Upper lobe of left lung (tissue), 6 donors: ENCODE measurements at regions not wholly inside any gene's neighbourhood (a gene's known extent, or its start where the extent isn't known, plus 50 kb on each side); places are given as distances from the start of the nearest gene placed in this dataset.

Experiments used
- ATAC-seq, 2 donors: fragments of 200-7000 bp; cut with Tn5 transposase; one replicate each; pipeline ENCODE4 v1.9.1; 2022; ENCODE audit warnings: mild to moderate bottlenecking in 2 of 2, moderate library complexity in 2 of 2; ENCODE audit not compliant: low FRiP score in 2 of 2
- DNase-seq, 2 donors: peaks; one replicate each; pipeline ENCODE4 v3.0.0-alpha.2; 2019 to 2020
- H3K27ac ChIP-seq, 4 donors: fragments of 200-600 bp; sonication (generic); one replicate each; pipeline ENCODE4 v1.5.1; 2016 to 2019
- H3K27me3 ChIP-seq, 4 donors: fragments of 200-600 bp; sonication (generic); one replicate each; pipeline ENCODE4 v1.5.1; 2017 to 2019
- H3K36me3 ChIP-seq, 4 donors: fragments of 200-600 bp; sonication (generic); one replicate each; pipeline ENCODE4 v1.5.1; 2016 to 2019
- H3K4me1 ChIP-seq, 4 donors: fragments of 200-600 bp; sonication (generic); one replicate each; pipeline ENCODE4 v1.5.1; 2018 to 2019
- H3K4me3 ChIP-seq, 4 donors: fragments of 200-600 bp; sonication (generic); one replicate each; pipeline ENCODE4 v1.5.1; 2017 to 2019; ENCODE audit warnings: mild to moderate bottlenecking in 2 of 4, moderate library complexity in 1 of 4
- H3K9me3 ChIP-seq, 4 donors: fragments of 200-600 bp; sonication (generic); one replicate each; pipeline ENCODE4 v1.5.1; 2018 to 2019
- CTCF ChIP-seq, 6 experiments: fragments of 450-650 bp in 4 of 6; fragments of 200-600 bp in 2 of 6; sonication (generic) in 2 of 6; IDR thresholded peaks; one replicate each; pipeline ENCODE4 v1.5.1; 2016 to 2019; ENCODE audit warnings: antibody characterized with exemption in 6 of 6
- EP300 ChIP-seq, 4 donors: sonication (generic); formaldehyde crosslinking; IDR thresholded peaks; one replicate each; pipeline ENCODE4 v1.5.1; 2017; ENCODE audit warnings: antibody characterized with exemption in 4 of 4, control low read depth in 2 of 4
- POLR2A ChIP-seq, 4 donors: fragments of 450-650 bp; IDR thresholded peaks; one replicate each; pipeline ENCODE4 v1.5.1; 2016 to 2017; ENCODE audit warnings: antibody characterized with exemption in 4 of 4, mild to moderate bottlenecking in 2 of 4
- POLR2AphosphoS5 ChIP-seq, 2 donors: sonication (generic); formaldehyde crosslinking; IDR thresholded peaks; one replicate each; pipeline ENCODE4 v1.5.1; 2017; ENCODE audit warnings: antibody characterized with exemption in 2 of 2
- WGBS, 2 donors: methylation state at CpG; one replicate each; pipeline ENCODE4 v1.1.5; 2017 to 2018; 5-methylcytosine and 5-hydroxymethylcytosine counted together
- donor health status: DM: no; HTN: no; CAD: no; lungs with moderate emphysema.
- donor health status: DM: no; HTN: yes; CAD: no; lungs with severe emphysema.

DNA sequence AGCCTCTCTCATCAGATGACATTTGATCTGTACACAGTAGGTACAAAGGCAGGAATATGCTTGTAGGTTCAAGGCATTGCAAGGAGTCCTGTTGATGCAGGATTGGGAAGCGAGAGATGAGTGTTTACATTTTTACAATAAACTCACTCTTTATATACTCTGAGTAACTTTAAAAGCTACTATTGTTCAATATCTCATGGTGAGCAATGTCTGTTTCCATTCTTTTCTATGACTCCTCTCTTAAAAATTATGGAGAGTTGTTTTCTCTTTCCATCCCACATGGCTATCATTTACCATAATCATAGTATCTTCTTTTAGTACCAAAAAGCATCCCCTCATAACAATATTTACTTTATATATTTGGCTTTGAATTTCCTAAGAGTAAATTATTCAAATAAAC lies 314.0 kb upstream of the CDIN1 start:
- TF ChIP-seq EP300 (IDR thresholded peaks at IDR 0.05) (no peak), POLR2AphosphoS5 (IDR thresholded peaks at IDR 0.05) (no peak), CTCF (IDR thresholded peaks at IDR 0.05) (no peak), POLR2A (IDR thresholded peaks at IDR 0.05) (no peak)
- Histone ChIP-seq H3K4me3 (no peak overlapping the region), H3K27ac (no peak overlapping the region), H3K36me3 (no peaks in the 10 kb centered on the region), H3K9me3 (no peaks in the 10 kb centered on the region), H3K4me1 (no peaks in the 10 kb centered on the region), H3K27me3 (no peaks in the 10 kb centered on the region)
- ATAC-seq (no peak), DNase-seq (no peak)
- WGBS, 2 donors = 86 to 94% methylated on average over 1 of the region's 1 CpG

GRCh38 chr15:36271048-36271447 lies 308.4 kb upstream of the CDIN1 start:
- TF ChIP-seq POLR2A (IDR thresholded peaks at IDR 0.05) (no peak), EP300 (IDR thresholded peaks at IDR 0.05) (no peak), POLR2AphosphoS5 (IDR thresholded peaks at IDR 0.05) (no peak), CTCF (IDR thresholded peaks at IDR 0.05) (no peak)
- DNase-seq = no peak
- H3K4me1 ChIP-seq = no peaks in the 10 kb centered on the region
- no peaks in the 10 kb centered on the region for H3K36me3 ChIP-seq
- WGBS, 2 donors = 79 to 83% methylated on average over 3 to 5 of the region's 5 CpGs
- H3K27me3 ChIP-seq = no peaks in the 10 kb centered on the region
- H3K9me3 ChIP-seq = no peaks in the 10 kb centered on the region
- H3K4me3 ChIP-seq = no peak overlapping the region
- no peak for ATAC-seq
- H3K27ac ChIP-seq = no peak overlapping the region

GRCh38 chr15:36275656-36276055 lies 303.8 kb upstream of the CDIN1 start:
- H3K27me3 ChIP-seq = no peaks in the 10 kb centered on the region
- peaks cover 0 to 18% (median 17%) of the 10 kb centered on the region in 4 donors for H3K9me3 ChIP-seq
- no peaks in the 10 kb centered on the region for H3K36me3 ChIP-seq
- WGBS, 2 donors = 83 to 89% methylated on average over 2 of the region's 2 CpGs
- no peaks in the 10 kb centered on the region for H3K4me1 ChIP-seq
- ATAC-seq (no peak), DNase-seq (no peak)
- H3K27ac ChIP-seq = no peak overlapping the region
- no peak overlapping the region for H3K4me3 ChIP-seq
- TF ChIP-seq CTCF (IDR thresholded peaks at IDR 0.05) (no peak), POLR2A (IDR thresholded peaks at IDR 0.05) (no peak), EP300 (IDR thresholded peaks at IDR 0.05) (no peak), POLR2AphosphoS5 (IDR thresholded peaks at IDR 0.05) (no peak)

DNA sequence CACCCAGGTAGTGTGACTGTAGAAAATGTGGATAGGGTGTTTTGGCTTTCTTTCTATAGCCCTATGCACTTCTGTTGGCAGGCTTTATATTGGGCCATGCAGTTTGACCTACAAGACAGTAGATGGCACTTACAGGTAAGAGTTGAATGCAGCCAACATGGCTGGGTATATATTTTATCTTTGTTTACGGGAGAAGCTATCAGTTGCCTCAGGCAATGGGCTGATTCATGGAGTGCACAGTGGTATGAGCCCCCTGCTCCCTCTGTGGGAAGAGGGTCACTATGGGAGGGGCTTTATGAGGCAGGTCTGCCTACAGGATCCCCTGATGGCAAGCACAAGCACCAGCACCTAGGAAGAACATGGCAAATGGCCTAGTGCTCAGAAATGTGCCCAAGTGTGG lies 301.2 kb upstream of the CDIN1 start:
- Histone ChIP-seq H3K9me3 (peaks cover 0 to 18% (median 17%) of the 10 kb centered on the region in 4 donors), H3K36me3 (no peaks in the 10 kb centered on the region), H3K4me3 (no peak overlapping the region), H3K4me1 (no peaks in the 10 kb centered on the region), H3K27ac (no peak overlapping the region), H3K27me3 (no peaks in the 10 kb centered on the region)
- ATAC-seq (no peak), DNase-seq (no peak)
- 88 to 92% methylated on average over 1 of the region's 1 CpG for WGBS, 2 donors
- TF ChIP-seq POLR2AphosphoS5 (IDR thresholded peaks at IDR 0.05) = no peak
- no peak for TF ChIP-seq POLR2A (IDR thresholded peaks at IDR 0.05)
- TF ChIP-seq CTCF (IDR thresholded peaks at IDR 0.05) = no peak
- no peak for TF ChIP-seq EP300 (IDR thresholded peaks at IDR 0.05)

DNA sequence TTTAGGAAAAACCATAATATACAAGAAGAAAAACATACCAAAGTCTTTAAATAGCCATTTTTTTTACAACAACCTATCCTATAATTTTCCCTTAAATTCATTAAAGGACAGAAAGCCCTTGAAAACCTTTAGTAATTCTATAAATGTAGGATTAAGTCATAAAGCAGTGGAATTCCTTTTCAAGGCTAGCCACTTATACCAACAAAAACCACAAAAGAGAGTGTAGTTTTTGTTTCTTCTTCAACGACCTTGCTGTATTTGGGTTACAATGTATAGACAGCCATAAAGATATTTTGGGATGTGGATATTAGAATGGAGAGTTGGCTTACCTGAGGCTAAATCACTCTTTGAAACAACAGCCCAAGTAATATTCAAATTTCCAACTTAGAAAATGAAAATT lies 296.6 kb upstream of the CDIN1 start:
- H3K36me3 ChIP-seq = no peaks in the 10 kb centered on the region
- no peaks in the 10 kb centered on the region for H3K4me1 ChIP-seq
- TF ChIP-seq POLR2A (IDR thresholded peaks at IDR 0.05) (no peak), CTCF (IDR thresholded peaks at IDR 0.05) (no peak), POLR2AphosphoS5 (IDR thresholded peaks at IDR 0.05) (no peak)
- DNase-seq (no peak), ATAC-seq (no peak)
- H3K27ac ChIP-seq = no peak overlapping the region
- H3K4me3 ChIP-seq = no peak overlapping the region
- H3K9me3 ChIP-seq = peaks cover 0 to 14% (median 12%) of the 10 kb centered on the region in 4 donors
- no peaks in the 10 kb centered on the region for H3K27me3 ChIP-seq
- 70 to 77% methylated on average over 1 of the region's 1 CpG for WGBS, 2 donors
